WI38 (cell line): ENCODE measurements at regions not wholly inside any gene's neighbourhood (a gene's known extent, or its start where the extent isn't known, plus 50 kb on each side); places are given as distances from the start of the nearest gene placed in this dataset.

Experiments used
- H3K4me3 ChIP-seq: 2 replicates; pipeline ENCODE4 v1.5.1; 2011; ENCODE audit warnings: low read depth, mild to moderate bottlenecking, control low read depth, low read length
- CTCF ChIP-seq: IDR thresholded peaks from 2 replicates; pipeline ENCODE4 v1.5.1; 2012; ENCODE audit warnings: low read depth, mild to moderate bottlenecking, control low read depth, low read length

GRCh38 chr18:24790347-24790746 is 329.9 kb downstream of the HRH4 start:
- no peak for TF ChIP-seq CTCF
- H3K4me3 ChIP-seq: no peak overlapping the region

GRCh38 chr18:24791751-24792545 is 331.5 kb downstream of the HRH4 start:
- H3K4me3 ChIP-seq: no peak overlapping the region
- TF ChIP-seq CTCF: no peak

- no peak overlapping the region for H3K4me3 ChIP-seq
- no peak for TF ChIP-seq CTCF
Observed at GRCh38 chr18:24793742-24794141, 333.3 kb downstream of the HRH4 start.

- TF ChIP-seq CTCF: no peak
- H3K4me3 ChIP-seq: no peak overlapping the region
Observed at GRCh38 chr18:24795129-24795528, 334.7 kb downstream of the HRH4 start.

GRCh38 chr18:24797981-24798380 is 337.5 kb downstream of the HRH4 start:
- no peak for TF ChIP-seq CTCF

GRCh38 chr18:24799176-24799575 is 338.7 kb downstream of the HRH4 start:
- no peak for TF ChIP-seq CTCF
- no peak overlapping the region for H3K4me3 ChIP-seq

More at GRCh38 chr18:24797981-24798380, 337.5 kb downstream of the HRH4 start:
- no peak overlapping the region for H3K4me3 ChIP-seq

DNA sequence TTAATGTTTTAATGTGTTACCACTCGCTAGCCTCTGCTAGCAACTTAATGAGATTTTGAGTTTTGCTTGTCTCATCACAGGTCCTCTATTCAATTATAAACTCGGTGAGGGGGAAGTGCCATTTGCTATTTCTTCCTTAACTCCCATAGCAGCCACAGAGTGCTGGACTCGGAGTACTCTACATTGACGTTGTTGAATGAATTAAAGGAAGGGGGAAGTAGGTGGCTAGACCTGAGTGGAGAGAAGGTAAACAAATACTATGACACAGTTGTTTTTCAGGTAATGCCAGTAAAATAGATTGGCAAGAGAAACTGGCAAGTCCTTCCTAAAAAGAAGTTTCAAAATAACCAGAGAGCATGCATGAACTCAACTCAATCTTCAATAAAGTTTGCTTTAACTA is 339.3 kb downstream of the HRH4 start:
- TF ChIP-seq CTCF: no peak
- H3K4me3 ChIP-seq: no peak overlapping the region
